COR-L47 (cell line): ENCODE measurements at regions not wholly inside any gene's neighbourhood (a gene's known extent, or its start where the extent isn't known, plus 50 kb on each side); places are given as distances from the start of the nearest gene placed in this dataset.

Experiments used
- DNase-seq: peaks from one replicate; lab custom pipeline; 2025; lab: John Stamatoyannopoulos, UW

GRCh38 chr19:31560086-31561060 lies 211.1 kb upstream of the TSHZ3 start:
- DNase-seq: no peak

- no peak for DNase-seq
Observed at GRCh38 chr19:31562966-31563612, 213.9 kb upstream of the TSHZ3 start.

GRCh38 chr19:31567776-31568175 lies 218.5 kb upstream of the TSHZ3 start:
- DNase-seq: no peak

- DNase-seq: no peak
Observed at GRCh38 chr19:31568724-31569123, 219.5 kb upstream of the TSHZ3 start.

GRCh38 chr19:31570718-31571117 lies 221.5 kb upstream of the TSHZ3 start:
- no peak for DNase-seq

- DNase-seq: no peak
Observed at GRCh38 chr19:31572102-31572975, 223.1 kb upstream of the TSHZ3 start.

- no peak for DNase-seq
Observed at GRCh38 chr19:31572976-31573298, 223.7 kb upstream of the TSHZ3 start.

GRCh38 chr19:31574251-31574973 lies 225.2 kb upstream of the TSHZ3 start:
- DNase-seq: no peak

GRCh38 chr19:31575846-31576335 lies 226.7 kb upstream of the TSHZ3 start:
- no peak for DNase-seq

- DNase-seq: no peak
Observed at GRCh38 chr19:31578326-31578725, 229.1 kb upstream of the TSHZ3 start.

GRCh38 chr19:31583148-31583547 lies 233.9 kb upstream of the TSHZ3 start:
- no peak for DNase-seq

GRCh38 chr19:31586282-31586681 lies 237.0 kb upstream of the TSHZ3 start:
- no peak for DNase-seq

GRCh38 chr19:31589109-31589508 lies 239.9 kb upstream of the TSHZ3 start:
- DNase-seq: no peak

GRCh38 chr19:31591258-31591657 lies 242.0 kb upstream of the TSHZ3 start:
- no peak for DNase-seq

GRCh38 chr19:31592456-31592855 lies 243.2 kb upstream of the TSHZ3 start:
- DNase-seq: no peak

GRCh38 chr19:31594701-31595100 lies 245.5 kb upstream of the TSHZ3 start:
- no peak for DNase-seq

GRCh38 chr19:31595521-31595920 lies 246.3 kb upstream of the TSHZ3 start:
- DNase-seq: no peak

- no peak for DNase-seq
Observed at GRCh38 chr19:31596751-31597150, 247.5 kb upstream of the TSHZ3 start.

GRCh38 chr19:31597616-31598015 lies 248.4 kb upstream of the TSHZ3 start:
- no peak for DNase-seq

- DNase-seq: no peak
Observed at GRCh38 chr19:31598730-31599238, 249.5 kb upstream of the TSHZ3 start.

- no peak for DNase-seq
Observed at GRCh38 chr19:31600731-31601295, 251.6 kb upstream of the TSHZ3 start.
